Activated CD4-positive, alpha-beta T cell treated with anti-CD3 and anti-CD28 coated beads for 36 hours (primary cell): ENCODE measurements at regions not wholly inside any gene's neighbourhood (a gene's known extent, or its start where the extent isn't known, plus 50 kb on each side); places are given as distances from the start of the nearest gene placed in this dataset.
"Not testable (repeated sequence)": the region's sequence is repeated elsewhere in the genome, so short reads cannot be mapped to it uniquely, and the experiment has no call there.

Source experiments
- ATAC-seq: fragments of 200-7000 bp; cut with Tn5 transposase; one replicate; pipeline ENCODE4 v1.10.0; 2021; ENCODE audit warnings: mild to moderate bottlenecking, moderate library complexity
- CTCF ChIA-PET: fragments of 350-600 bp; sonication (Branson Sonifier 250); formaldehyde crosslinking; loops from one replicate; lab custom pipeline; 2021; ENCODE audit warnings: antibody characterized with exemption; lab: Charles Lee
- POLR2A ChIA-PET: fragments of 350-600 bp; sonication (Branson Sonifier 250); formaldehyde crosslinking; loops from one replicate; lab custom pipeline; 2021; ENCODE audit warnings: antibody characterized with exemption, inconsistent platforms; lab: Charles Lee
- DNase-seq: peaks from one replicate; pipeline ENCODE4 v3.0.0-alpha.2; 2020
- H3K27ac Mint-ChIP-seq: one replicate; pipeline ENCODE4 v1.8.0; 2021; ENCODE audit warnings: mixed read lengths
- H3K27me3 Mint-ChIP-seq: one replicate; pipeline ENCODE4 v1.8.0; 2021; ENCODE audit warnings: mixed read lengths
- H3K36me3 Mint-ChIP-seq: one replicate; pipeline ENCODE4 v1.8.0; 2021; ENCODE audit warnings: low read depth, mixed read lengths
- H3K4me1 Mint-ChIP-seq: one replicate; pipeline ENCODE4 v1.8.0; 2021; ENCODE audit warnings: mixed read lengths
- H3K4me3 Mint-ChIP-seq: one replicate; pipeline ENCODE4 v1.8.0; 2021; ENCODE audit warnings: mild to moderate bottlenecking, moderate library complexity, mixed read lengths
- H3K9me3 Mint-ChIP-seq: one replicate; pipeline ENCODE4 v1.8.0; 2021; ENCODE audit warnings: low read depth, mixed read lengths
- intact Hi-C, 2 experiments: fragments of 100-400 bp; cut with DNase I in 1 of 2; cut with micrococcal nuclease in 1 of 2; formaldehyde crosslinking; loops; one replicate each; pipeline versions ENCODE4 v1.14.2 to v1.15.1; 2022 to 2024; cut with DNase I, micrococcal nuclease

DNA sequence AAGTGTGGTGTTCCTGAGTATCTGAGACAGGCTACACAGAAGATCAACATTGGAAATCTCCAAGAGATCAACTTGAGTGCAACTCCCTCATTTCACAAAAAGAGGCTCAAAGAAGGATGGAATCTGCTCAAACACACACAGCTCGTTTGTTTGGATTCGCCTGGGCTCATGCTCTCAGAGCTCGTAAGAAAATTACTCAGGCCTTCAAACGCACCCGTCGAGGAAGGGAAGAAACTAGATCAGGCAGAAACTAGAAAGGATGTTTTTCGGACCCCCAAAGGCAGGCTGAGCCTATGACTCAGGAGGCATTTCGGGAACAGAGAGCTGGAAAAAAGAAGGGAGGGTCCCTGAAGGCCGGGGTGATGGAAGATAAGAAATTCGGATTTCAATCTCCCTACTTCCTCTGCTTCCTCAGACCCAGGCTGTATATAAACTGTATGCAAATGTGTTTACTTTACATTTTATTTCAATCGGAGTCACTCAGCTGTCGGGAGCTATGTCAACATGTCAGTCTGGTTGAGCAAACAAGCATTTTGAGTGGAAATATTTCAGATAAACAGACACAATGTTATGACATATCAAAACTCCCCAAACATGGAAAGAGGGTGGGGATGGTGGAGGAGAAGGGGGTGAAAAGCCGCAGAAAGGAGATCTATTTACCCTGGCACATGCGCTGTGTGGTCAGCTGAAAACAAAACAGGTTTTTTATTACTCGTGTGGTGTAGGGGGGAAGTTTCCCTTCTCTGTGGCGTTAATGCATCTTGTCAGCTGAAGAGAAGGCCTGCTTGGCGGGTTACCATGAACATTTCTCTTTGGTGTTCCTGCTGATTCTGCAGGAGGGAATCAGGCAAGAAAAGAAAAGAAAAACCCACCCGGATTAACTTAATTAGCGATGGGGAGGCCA is 129.1 kb upstream of the TBX3 start:
- Mint-ChIP-seq H3K4me1 (no peaks in the 10 kb centered on the region), H3K9me3 (peaks cover 2% of the 10 kb centered on the region), H3K27ac (no peak overlapping the region), H3K4me3 (no peak overlapping the region), H3K27me3 (peaks cover 5% of the 10 kb centered on the region), H3K36me3 (no peaks in the 10 kb centered on the region)
- DNase-seq (no peak), ATAC-seq (no peak)
- intact Hi-C loops = no loop called here
- CTCF ChIA-PET = no interaction called here
- POLR2A ChIA-PET = no interaction called here

DNA sequence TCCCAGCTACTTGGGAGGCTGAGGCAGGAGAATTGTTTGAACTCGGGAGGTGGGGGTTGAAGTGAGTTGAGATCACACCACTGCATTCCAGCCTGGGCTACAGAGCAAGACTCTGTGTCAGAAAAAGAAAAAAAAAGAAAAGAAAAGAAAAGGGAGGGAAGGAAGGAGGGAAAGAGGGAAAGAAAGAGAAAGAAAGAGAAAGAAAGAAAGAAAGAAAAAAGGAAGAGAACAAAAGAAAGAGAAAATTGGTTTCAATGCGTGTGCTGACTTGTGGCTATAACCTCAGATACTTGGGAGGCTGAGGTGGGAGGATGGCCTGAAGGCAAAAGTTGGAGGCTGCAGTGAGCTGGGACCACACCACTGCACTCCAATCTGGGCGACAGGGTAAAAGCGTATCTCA is 128.4 kb upstream of the TBX3 start:
- intact Hi-C loops = no loop called here
- no peak overlapping the region for H3K27ac Mint-ChIP-seq
- ATAC-seq (no peak), DNase-seq (no peak)
- H3K36me3 Mint-ChIP-seq = no peaks in the 10 kb centered on the region
- CTCF ChIA-PET = no interaction called here
- H3K4me1 Mint-ChIP-seq = no peaks in the 10 kb centered on the region
- peaks cover 6% of the 10 kb centered on the region for H3K27me3 Mint-ChIP-seq
- peaks cover 2% of the 10 kb centered on the region for H3K9me3 Mint-ChIP-seq
- H3K4me3 Mint-ChIP-seq = no peak overlapping the region
- POLR2A ChIA-PET = no interaction called here

DNA sequence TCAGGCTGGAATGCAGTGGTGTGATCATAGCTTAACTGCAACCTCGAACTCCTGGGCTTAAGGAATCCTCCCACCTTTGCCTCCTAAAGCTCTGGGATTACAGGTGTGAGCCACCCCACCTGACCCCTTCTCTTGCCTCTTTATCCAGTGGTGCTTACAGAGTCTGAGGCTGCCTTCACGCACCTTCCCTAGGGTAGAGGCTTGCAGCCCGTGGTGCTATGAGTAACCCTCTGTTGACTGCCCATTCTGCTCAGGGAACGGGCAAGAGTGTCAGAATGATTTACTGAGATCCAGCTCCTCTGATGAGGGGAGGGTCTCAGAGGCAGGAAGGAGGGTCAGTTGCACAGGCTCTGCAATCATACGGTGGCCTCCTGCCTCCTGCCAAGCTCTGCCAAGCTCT is 125.1 kb upstream of the TBX3 start:
- DNase-seq = no peak
- POLR2A ChIA-PET = no interaction called here

DNA sequence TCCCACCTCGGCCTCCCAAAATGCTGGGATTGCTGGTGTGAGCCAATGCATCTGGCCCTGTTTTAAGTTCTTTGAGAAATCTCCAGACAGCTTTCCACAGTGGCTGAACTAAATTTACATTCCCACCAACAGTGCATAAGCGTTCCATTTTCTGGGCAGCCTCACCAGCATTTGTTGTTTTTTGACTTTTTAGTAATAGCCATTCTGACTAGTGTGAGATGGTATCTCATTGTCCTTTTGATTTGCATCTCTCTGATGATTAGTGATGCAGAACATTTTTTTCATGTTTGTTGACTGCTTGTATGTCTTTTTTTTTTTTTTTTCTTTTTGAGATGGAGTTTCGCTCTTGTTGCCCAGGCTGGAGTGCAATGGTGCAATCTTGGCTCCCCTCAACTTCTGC is 117.4 kb upstream of the TBX3 start:
- H3K9me3 Mint-ChIP-seq, H3K36me3 Mint-ChIP-seq, H3K27ac Mint-ChIP-seq, H3K27me3 Mint-ChIP-seq, POLR2A ChIA-PET, intact Hi-C loops, H3K4me1 Mint-ChIP-seq, ATAC-seq, CTCF ChIA-PET, H3K4me3 Mint-ChIP-seq, DNase-seq: not testable (repeated sequence)

More for the DNA sequence above, 125.1 kb upstream of the TBX3 start:
- H3K36me3 Mint-ChIP-seq = no peaks in the 10 kb centered on the region
- ATAC-seq = no peak
- H3K9me3 Mint-ChIP-seq = peaks cover 2% of the 10 kb centered on the region
- no peak overlapping the region for H3K27ac Mint-ChIP-seq
- H3K4me3 Mint-ChIP-seq = no peak overlapping the region
- H3K27me3 Mint-ChIP-seq = peaks cover 11% of the 10 kb centered on the region
- intact Hi-C loops = no loop called here
- CTCF ChIA-PET = no interaction called here
- H3K4me1 Mint-ChIP-seq = no peaks in the 10 kb centered on the region

DNA sequence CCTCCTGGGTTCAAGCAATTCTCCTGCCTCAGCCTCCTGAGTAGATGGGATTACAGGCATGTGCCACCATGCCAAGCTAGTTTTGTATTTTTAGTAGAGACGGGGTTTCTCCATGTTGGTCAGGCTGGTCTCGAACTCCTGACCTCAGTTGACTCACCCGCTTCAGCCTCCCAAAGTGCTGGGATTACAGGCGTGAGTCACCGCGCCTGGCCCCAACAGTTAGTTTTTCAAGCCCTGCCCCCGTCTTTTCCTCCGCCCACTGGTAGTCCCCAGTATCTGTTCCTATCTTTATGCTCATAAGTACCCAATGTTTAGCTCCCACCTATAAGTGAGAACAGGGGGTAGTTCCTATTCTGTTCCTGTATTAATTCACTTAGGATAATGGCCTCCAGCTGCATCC is 116.6 kb upstream of the TBX3 start:
- H3K4me3 Mint-ChIP-seq, intact Hi-C loops, H3K4me1 Mint-ChIP-seq, H3K27ac Mint-ChIP-seq, DNase-seq, H3K9me3 Mint-ChIP-seq, H3K27me3 Mint-ChIP-seq, ATAC-seq, POLR2A ChIA-PET, H3K36me3 Mint-ChIP-seq, CTCF ChIA-PET: not testable (repeated sequence)

DNA sequence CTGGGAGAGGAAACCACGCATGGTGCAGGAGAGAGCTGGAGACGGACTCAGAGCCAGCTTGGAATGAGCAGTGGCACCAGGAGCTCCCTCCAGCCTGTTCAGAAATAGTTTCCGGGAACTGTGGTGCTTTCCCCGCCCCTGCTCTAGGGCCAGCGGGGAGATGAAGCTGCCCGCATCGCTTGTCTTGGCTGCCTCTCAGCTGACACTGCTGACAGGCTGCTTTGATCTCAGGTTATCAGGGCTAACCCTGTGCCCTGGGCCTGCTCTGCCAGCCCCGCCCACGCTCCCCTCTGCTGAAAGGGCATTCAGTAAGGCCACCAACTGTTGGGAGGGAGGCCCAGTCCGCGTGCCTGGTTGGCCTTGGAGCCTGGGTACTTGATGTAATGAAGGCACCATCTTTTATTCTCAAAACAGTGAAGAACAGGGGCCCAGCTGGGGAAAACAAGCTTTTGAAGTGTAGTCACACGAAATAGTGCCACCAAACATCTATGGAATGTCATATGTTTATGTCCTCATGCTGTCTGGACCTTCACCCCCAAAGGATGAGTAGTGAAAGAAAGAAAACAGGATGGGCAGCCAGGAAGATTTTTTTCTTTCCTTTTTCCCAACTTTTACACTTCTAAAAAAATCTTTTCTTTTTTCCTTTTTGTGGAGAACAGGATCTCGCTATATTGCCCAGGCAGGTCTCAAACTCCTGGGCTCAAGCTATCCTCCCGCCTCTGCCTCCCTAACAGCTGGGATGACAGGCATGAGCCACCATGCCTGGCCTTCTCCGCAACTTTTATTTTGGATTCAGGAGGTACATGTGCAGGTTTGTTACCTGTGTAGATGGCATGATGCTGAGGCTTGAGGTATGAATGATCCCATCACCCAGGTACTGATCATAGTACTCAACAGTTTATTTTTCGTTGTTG is 115.9 kb upstream of the TBX3 start:
- H3K27ac Mint-ChIP-seq = no peak overlapping the region
- DNase-seq = no peak
- no peaks in the 10 kb centered on the region for H3K27me3 Mint-ChIP-seq
- H3K36me3 Mint-ChIP-seq = no peaks in the 10 kb centered on the region
- H3K4me1 Mint-ChIP-seq = no peaks in the 10 kb centered on the region
- no peaks in the 10 kb centered on the region for H3K9me3 Mint-ChIP-seq
- no peak overlapping the region for H3K4me3 Mint-ChIP-seq
- CTCF ChIA-PET = no interaction called here
- POLR2A ChIA-PET = no interaction called here
- intact Hi-C loops = no loop called here
- no peak for ATAC-seq

DNA sequence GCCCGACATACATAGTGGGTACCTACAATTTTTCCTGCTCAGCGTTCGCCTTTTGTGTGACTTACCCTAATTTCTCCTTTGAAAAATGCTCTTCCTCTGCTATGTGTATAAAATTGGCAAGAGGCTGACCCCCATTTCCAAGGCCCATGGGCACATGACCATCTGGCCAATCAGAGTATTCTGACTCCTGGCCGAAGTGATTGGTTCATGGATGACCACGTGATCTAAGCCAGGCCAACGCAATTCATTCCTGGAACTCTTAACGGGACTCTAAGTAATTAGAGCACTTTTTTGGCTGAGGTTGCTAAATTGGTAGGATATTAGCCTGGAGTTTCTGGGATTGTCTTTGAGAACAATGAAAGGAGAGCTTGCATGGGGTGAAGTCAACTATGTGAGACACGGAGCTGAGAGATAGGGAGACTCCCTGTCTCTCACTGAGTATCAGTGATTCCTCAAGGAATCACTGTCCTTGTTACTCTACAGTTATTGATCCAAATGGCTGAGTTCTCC is 110.1 kb upstream of the TBX3 start:
- H3K4me3 Mint-ChIP-seq = no peak overlapping the region
- no peak for DNase-seq
- no peak for ATAC-seq
- ChIA-PET CTCF (no interaction called here), POLR2A (no interaction called here)
- no peaks in the 10 kb centered on the region for H3K27me3 Mint-ChIP-seq
- H3K4me1 Mint-ChIP-seq = no peaks in the 10 kb centered on the region
- intact Hi-C loops = no loop called here
- H3K36me3 Mint-ChIP-seq = no peaks in the 10 kb centered on the region
- no peak overlapping the region for H3K27ac Mint-ChIP-seq
- H3K9me3 Mint-ChIP-seq = no peaks in the 10 kb centered on the region

DNA sequence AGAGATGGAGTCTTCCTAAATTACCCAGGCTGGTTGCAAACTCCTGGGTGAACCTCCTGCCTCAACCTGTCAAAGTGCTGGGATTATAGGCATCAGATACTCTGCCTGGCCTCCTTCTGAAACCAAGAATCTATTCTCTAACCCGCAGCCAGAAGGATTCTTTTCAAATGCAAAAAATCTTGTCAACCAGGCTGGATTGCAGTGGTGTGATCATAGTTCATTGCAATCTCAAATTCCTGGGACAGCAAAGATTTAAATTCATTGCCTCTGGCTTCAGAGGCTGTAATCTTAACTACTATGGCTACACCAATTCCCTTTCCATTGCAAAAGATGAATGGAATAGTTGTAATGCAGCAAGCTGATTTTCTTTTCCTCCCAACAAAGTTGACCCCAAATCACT is 106.3 kb upstream of the TBX3 start:
- CTCF ChIA-PET = interaction anchor here (0.6 kb wide), 1 partner anchor 427 kb away, joined by 3 read pairs; no protein-coding TSS in a partner anchor
- no peak for ATAC-seq
- Mint-ChIP-seq H3K4me3 (no peak overlapping the region), H3K36me3 (no peaks in the 10 kb centered on the region), H3K9me3 (no peaks in the 10 kb centered on the region), H3K4me1 (no peaks in the 10 kb centered on the region), H3K27me3 (no peaks in the 10 kb centered on the region), H3K27ac (no peak overlapping the region)
- DNase-seq = no peak
- intact Hi-C loops = no loop called here
- POLR2A ChIA-PET = no interaction called here

DNA sequence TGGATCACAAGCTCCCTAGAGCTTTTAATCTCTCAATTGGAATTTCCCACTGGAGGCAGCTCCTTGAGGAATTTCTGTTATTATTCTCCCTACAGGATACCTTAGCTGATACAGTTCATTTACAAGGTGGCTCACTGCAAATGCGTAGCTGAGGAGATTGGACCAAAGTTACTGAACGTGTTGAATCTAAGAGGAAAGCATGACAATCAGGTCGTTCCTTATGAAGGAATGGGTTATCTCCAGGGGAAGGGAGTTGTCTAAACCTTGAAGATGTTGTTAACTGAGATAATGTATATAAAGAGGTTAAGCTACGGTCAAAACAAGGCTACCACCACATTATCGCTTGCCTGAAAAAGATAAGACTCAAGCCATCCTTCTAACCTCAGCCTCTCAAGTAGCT is 105.8 kb upstream of the TBX3 start:
- ChIA-PET CTCF (no interaction called here), POLR2A (no interaction called here)
- Mint-ChIP-seq H3K36me3 (no peaks in the 10 kb centered on the region), H3K27me3 (no peaks in the 10 kb centered on the region), H3K9me3 (no peaks in the 10 kb centered on the region), H3K27ac (no peak overlapping the region), H3K4me3 (no peak overlapping the region), H3K4me1 (no peaks in the 10 kb centered on the region)
- no peak for ATAC-seq
- DNase-seq = no peak
- intact Hi-C loops = no loop called here

DNA sequence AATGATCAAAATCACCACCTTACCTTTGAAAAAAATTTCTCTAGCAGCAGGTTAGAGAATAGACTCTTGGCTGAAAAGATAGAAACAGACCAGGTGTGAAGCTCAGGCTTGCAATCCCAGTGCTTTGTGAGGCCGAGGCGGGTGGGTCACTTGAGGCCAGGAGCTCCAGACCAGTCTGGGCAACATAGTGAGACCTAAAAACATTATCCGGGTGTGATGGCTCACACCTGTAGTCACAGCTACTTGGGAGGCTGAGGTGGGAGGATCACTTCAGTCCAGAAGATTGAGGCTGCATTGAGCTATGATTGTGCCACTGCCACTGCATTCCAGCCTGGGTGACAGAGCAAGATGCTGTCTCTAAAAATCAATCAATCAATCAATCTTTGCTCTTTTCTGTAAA is 105.3 kb upstream of the TBX3 start:
- intact Hi-C loops = no loop called here
- ATAC-seq (no peak), DNase-seq (no peak)
- Mint-ChIP-seq H3K4me1 (no peaks in the 10 kb centered on the region), H3K4me3 (no peak overlapping the region), H3K27ac (no peak overlapping the region), H3K36me3 (no peaks in the 10 kb centered on the region), H3K9me3 (no peaks in the 10 kb centered on the region), H3K27me3 (no peaks in the 10 kb centered on the region)
- ChIA-PET POLR2A (no interaction called here), CTCF (no interaction called here)

DNA sequence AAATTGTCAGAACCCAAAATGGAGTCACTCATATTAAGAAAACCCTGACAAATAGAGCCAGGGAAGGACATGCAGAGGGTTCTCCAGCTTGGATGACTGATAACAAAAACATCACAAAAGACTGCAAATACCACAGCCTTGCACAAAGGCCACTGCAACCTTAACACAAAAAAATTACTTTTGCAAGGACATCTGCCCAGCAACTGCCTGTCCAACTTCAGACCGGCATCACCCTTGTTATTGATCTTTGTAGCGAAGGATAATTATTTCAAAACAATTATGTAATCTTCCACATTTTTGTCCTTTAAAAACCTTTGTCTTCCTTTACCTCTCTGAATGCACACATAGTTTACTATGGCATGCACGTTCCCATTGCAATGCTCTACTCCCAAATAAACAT is 100.6 kb upstream of the TBX3 start:
- Mint-ChIP-seq H3K9me3 (no peaks in the 10 kb centered on the region), H3K4me1 (no peaks in the 10 kb centered on the region), H3K36me3 (no peaks in the 10 kb centered on the region), H3K27ac (no peak overlapping the region), H3K4me3 (no peak overlapping the region), H3K27me3 (no peaks in the 10 kb centered on the region)
- POLR2A ChIA-PET = no interaction called here
- DNase-seq (no peak), ATAC-seq (no peak)
- intact Hi-C loops = no loop called here
- CTCF ChIA-PET = no interaction called here
